ENCODE measurements at regions not wholly inside any gene's neighbourhood (a gene's known extent, or its start where the extent isn't known, plus 50 kb on each side); places are given as distances from the start of the nearest gene placed in this dataset.

DNA sequence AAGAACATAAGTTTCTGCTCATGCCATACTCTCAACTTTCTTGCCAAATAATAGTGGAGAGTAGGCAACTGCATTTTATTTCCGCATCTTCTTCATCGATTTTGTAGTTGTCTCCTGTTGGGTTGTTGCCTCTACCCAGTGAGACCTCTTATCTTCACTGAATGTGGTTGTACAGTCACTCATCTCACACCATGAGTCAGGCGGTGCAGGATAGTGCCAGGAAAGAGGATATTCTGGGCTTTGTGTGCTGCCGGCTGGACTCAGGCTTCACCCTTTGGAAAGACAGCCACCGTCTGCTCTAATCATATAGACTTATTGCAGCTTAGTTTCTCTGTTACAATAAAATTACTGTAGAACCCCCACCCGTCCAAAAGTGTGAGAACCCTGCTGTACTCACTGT lies 154.3 kb upstream of the USP24 start:
- intact Hi-C loops (cut with micrococcal nuclease; ENCODE audit: unreplicated experiment) = no loop called here
- H3K27ac ChIP-seq (ENCODE audit: extremely low read length, insufficient read depth, low read length) = no peak overlapping the region
- no peak overlapping the region for H3K4me2 ChIP-seq (ENCODE audit: low read depth, low read length)
- H4K20me1 ChIP-seq (ENCODE audit: insufficient read depth, low read length) = no peaks in the 10 kb centered on the region
- H3K4me1 ChIP-seq (ENCODE audit: insufficient read depth, low read length) = no peaks in the 10 kb centered on the region
- H3K9ac ChIP-seq (ENCODE audit: insufficient read depth, low read depth, low read length) = no peak overlapping the region
- FAIRE-seq (no peak), ATAC-seq (no peak), DNase-seq (ENCODE audit: low spot score) (no peak)
- TF ChIP-seq ZNF414 (CRISPR knock-in tag; IDR thresholded peaks at IDR 0.05) = no peak
- no peak for TF ChIP-seq ZBTB38 (CRISPR knock-in tag; IDR thresholded peaks at IDR 0.05)
- no peak for TF ChIP-seq ZNF318 (CRISPR knock-in tag; IDR thresholded peaks at IDR 0.05)
- TF ChIP-seq CREM (IDR thresholded peaks at IDR 0.05) = no peak
- no peak for TF ChIP-seq CREM (CRISPR knock-in tag; IDR thresholded peaks at IDR 0.05)
- no peak for TF ChIP-seq GATAD1 (CRISPR knock-in tag; IDR thresholded peaks at IDR 0.05)
- no peak for TF ChIP-seq PAF1 (CRISPR knock-in tag; IDR thresholded peaks at IDR 0.05)
- no peak for TF ChIP-seq ZNF224 (CRISPR knock-in tag; IDR thresholded peaks at IDR 0.05)
- TF ChIP-seq IKZF1 (IDR thresholded peaks at IDR 0.05) = no peak
- H3K9me3 ChIP-seq (ENCODE audit: low read length) = peaks cover 7% of the 10 kb centered on the region; the same call in 1 of the 2 replicates
- ChIA-PET POLR2A (no interaction called here), CTCF (ENCODE audit: low intra/inter-chr PET ratio, low total read pairs) (no interaction called here)
- no peaks in the 10 kb centered on the region for H3K36me3 ChIP-seq (replicated peaks in 1 of 2; ENCODE audit: control insufficient read depth in 1 of 2, insufficient read depth in 2 of 2, low read length in 2 of 2)
- peaks cover 0 to 6% of the 10 kb centered on the region in 2 experiments; a peak in 2 of 5 replicates for H3K27me3 ChIP-seq (ENCODE audit: control insufficient read depth in 1 of 2, insufficient read depth in 2 of 2, low read length in 2 of 2)
- no peaks in the 10 kb centered on the region for H3K79me2 ChIP-seq (ENCODE audit: insufficient read depth, low read length)
- no peak overlapping the region for H2AFZ ChIP-seq (ENCODE audit: low read length)
- in situ Hi-C loops (cut with HindIII; ENCODE audit: extremely low pct_ligation_motif_present, low pct_unique_long_range_greater_than_20kb) = no loop called here
- no TSS peak for BruUV-seq (replicated peaks)
- WGBS (ENCODE audit: low lambda C conversion rate) = 58% methylated on average over 6 of the region's 6 CpGs
- H3K4me3 ChIP-seq (replicated peaks in 1 of 3; ENCODE audit: insufficient read depth in 1 of 3, low read depth in 2 of 3, low read length in 3 of 3) = no peak overlapping the region
